Fibroblast of lung (primary cell): ENCODE measurements at regions not wholly inside any gene's neighbourhood (a gene's known extent, or its start where the extent isn't known, plus 50 kb on each side); places are given as distances from the start of the nearest gene placed in this dataset.

ENCODE experiments used
- EZH2 ChIP-seq: IDR thresholded peaks from 2 replicates; pipeline ENCODE4 v1.5.1; 2012; ENCODE audit warnings: low read length, control low read depth, mild to moderate bottlenecking; ENCODE audit errors: missing control alignments
- TF ChIP-seq, protein P1 (sequence below), 2 donors: IDR thresholded peaks in 1 of 2; conservative IDR thresholded peaks in 1 of 2; 1 replicate in 1 of 2; 2 replicates in 1 of 2; pipeline ENCODE4 v1.5.1; 2011 to 2012; ENCODE audit warnings: low read length in 2 of 2, control low read depth in 1 of 2, inconsistent platforms in 1 of 2, low read depth in 1 of 2, mild to moderate bottlenecking in 1 of 2

GRCh38 chr12:131510431-131510830 is 200.5 kb upstream of the SFSWAP start:
- no peak for TF ChIP-seq EZH2
- TF ChIP-seq, protein P1, sequence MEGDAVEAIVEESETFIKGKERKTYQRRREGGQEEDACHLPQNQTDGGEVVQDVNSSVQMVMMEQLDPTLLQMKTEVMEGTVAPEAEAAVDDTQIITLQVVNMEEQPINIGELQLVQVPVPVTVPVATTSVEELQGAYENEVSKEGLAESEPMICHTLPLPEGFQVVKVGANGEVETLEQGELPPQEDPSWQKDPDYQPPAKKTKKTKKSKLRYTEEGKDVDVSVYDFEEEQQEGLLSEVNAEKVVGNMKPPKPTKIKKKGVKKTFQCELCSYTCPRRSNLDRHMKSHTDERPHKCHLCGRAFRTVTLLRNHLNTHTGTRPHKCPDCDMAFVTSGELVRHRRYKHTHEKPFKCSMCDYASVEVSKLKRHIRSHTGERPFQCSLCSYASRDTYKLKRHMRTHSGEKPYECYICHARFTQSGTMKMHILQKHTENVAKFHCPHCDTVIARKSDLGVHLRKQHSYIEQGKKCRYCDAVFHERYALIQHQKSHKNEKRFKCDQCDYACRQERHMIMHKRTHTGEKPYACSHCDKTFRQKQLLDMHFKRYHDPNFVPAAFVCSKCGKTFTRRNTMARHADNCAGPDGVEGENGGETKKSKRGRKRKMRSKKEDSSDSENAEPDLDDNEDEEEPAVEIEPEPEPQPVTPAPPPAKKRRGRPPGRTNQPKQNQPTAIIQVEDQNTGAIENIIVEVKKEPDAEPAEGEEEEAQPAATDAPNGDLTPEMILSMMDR (conservative IDR thresholded peaks at IDR 0.05 in 1 of 2, IDR thresholded peaks at IDR 0.05 in 1 of 2; ENCODE audit: low read depth in 1 of 2, low read length in 2 of 2): no peak
